Fibroblast of mammary gland (primary cell): ENCODE measurements at regions not wholly inside any gene's neighbourhood (a gene's known extent, or its start where the extent isn't known, plus 50 kb on each side); places are given as distances from the start of the nearest gene placed in this dataset.

ENCODE experiments used
- DNase-seq: peaks from one replicate; pipeline ENCODE4 v3.0.0-alpha.2; 2010; ENCODE audit warnings: low read depth
- H3K4me3 ChIP-seq: 2 replicates; pipeline ENCODE4 v1.5.1; 2011; ENCODE audit warnings: low read depth, mild to moderate bottlenecking, low read length, moderate library complexity; ENCODE audit not compliant: control insufficient read depth
- TF ChIP-seq, protein P1 (sequence below): conservative IDR thresholded peaks from 2 replicates; pipeline ENCODE4 v1.5.1; 2011; ENCODE audit warnings: low read depth, low read length, inconsistent platforms; ENCODE audit not compliant: control insufficient read depth, insufficient read depth

DNA sequence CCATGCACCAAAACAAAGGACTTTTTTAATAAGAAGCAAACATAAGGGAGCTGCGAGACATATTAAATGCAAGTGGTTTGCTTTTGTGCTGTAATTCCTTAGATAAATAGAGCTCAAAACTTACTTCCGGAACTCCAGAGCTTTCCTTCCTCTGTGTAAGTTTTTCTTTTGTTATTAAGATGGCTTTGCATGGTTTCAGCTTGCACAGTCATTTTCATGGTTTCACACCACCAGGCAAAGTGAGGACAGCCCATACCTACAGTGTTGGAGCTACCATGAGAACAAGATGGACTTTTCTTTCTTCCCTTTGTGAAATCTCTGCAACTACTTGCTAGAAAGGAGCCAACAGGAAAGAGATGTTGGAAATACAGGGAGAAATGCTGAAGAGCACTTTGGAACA lies 368.0 kb downstream of the SETD4 start:
- H3K4me3 ChIP-seq = no peak overlapping the region
- DNase-seq = no peak
- TF ChIP-seq, protein P1, sequence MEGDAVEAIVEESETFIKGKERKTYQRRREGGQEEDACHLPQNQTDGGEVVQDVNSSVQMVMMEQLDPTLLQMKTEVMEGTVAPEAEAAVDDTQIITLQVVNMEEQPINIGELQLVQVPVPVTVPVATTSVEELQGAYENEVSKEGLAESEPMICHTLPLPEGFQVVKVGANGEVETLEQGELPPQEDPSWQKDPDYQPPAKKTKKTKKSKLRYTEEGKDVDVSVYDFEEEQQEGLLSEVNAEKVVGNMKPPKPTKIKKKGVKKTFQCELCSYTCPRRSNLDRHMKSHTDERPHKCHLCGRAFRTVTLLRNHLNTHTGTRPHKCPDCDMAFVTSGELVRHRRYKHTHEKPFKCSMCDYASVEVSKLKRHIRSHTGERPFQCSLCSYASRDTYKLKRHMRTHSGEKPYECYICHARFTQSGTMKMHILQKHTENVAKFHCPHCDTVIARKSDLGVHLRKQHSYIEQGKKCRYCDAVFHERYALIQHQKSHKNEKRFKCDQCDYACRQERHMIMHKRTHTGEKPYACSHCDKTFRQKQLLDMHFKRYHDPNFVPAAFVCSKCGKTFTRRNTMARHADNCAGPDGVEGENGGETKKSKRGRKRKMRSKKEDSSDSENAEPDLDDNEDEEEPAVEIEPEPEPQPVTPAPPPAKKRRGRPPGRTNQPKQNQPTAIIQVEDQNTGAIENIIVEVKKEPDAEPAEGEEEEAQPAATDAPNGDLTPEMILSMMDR = no peak

GRCh38 chr21:35690436-35690835 lies 369.9 kb downstream of the SETD4 start:
- TF ChIP-seq, protein P1 = no peak
- DNase-seq = no peak
- H3K4me3 ChIP-seq = no peak overlapping the region

DNA sequence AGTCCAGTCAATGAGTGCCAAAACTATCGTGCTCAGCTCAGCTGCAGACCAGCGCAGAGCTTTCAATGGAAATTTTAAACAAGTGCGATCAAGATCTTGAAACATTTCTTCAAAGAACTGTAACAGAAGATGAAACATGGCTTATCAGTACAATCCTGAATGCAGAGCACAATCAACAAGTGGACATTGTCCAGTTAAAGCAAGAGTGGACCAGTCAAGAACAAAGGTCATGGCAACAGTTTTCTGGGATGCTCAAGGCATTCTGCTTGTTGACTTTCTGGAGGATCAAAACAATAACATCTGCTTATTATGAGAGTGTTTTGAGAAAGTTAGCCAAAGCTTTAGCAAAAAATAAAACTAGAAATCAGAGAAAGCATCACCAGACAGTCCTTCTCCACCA lies 374.2 kb downstream of the SETD4 start:
- TF ChIP-seq, protein P1 = no peak
- no peak for DNase-seq
- no peak overlapping the region for H3K4me3 ChIP-seq

GRCh38 chr21:35683664-35684304 lies 376.5 kb downstream of the SETD4 start:
- H3K4me3 ChIP-seq = no peak overlapping the region
- TF ChIP-seq, protein P1 = no peak
- DNase-seq = no peak

- TF ChIP-seq, protein P1 = no peak
- no peak for DNase-seq
- H3K4me3 ChIP-seq = no peak overlapping the region
Observed at GRCh38 chr21:35682904-35683549, 377.3 kb downstream of the SETD4 start.

DNA sequence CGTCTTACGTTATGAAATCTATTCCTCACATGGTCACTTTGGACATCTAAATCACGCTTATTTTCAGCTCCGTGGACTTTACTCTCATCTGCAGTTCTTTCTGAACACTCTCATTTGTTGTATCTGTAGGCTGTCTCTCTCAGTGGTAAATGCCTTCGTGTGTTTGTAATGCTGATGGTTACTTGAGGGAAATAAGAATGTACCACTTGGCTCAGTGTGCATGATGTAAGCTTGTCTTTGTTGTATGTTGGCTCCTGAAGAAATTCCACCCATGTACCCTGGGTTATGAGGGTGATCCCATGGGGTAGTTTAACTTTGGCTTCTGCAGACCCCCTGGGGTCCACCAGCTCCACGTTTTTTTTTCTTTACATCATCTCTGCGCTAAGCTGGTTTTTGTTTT lies 378.4 kb downstream of the SETD4 start:
- no peak overlapping the region for H3K4me3 ChIP-seq
- DNase-seq = no peak
- TF ChIP-seq, protein P1 = no peak
